ENCODE measurements at regions not wholly inside any gene's neighbourhood (a gene's known extent, or its start where the extent isn't known, plus 50 kb on each side); places are given as distances from the start of the nearest gene placed in this dataset.

- no peak for TF ChIP-seq ZBTB33 (IDR thresholded peaks at IDR 0.05)
- no peak for TF ChIP-seq CHD2 (IDR thresholded peaks at IDR 0.05; ENCODE audit: borderline replicate concordance, low read depth, low read length)
- peak; percentile 55 for TF ChIP-seq RUNX3 (IDR thresholded peaks at IDR 0.05; ENCODE audit: low read length)
- 0 out of 2 replicates have a peak, but pooled peaks have one; percentile 33 for TF ChIP-seq JUNB (IDR thresholded peaks at IDR 0.05)
- TF ChIP-seq, protein P1, sequence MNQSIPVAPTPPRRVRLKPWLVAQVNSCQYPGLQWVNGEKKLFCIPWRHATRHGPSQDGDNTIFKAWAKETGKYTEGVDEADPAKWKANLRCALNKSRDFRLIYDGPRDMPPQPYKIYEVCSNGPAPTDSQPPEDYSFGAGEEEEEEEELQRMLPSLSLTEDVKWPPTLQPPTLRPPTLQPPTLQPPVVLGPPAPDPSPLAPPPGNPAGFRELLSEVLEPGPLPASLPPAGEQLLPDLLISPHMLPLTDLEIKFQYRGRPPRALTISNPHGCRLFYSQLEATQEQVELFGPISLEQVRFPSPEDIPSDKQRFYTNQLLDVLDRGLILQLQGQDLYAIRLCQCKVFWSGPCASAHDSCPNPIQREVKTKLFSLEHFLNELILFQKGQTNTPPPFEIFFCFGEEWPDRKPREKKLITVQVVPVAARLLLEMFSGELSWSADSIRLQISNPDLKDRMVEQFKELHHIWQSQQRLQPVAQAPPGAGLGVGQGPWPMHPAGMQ (IDR thresholded peaks at IDR 0.05; ENCODE audit: borderline replicate concordance) = no peak
- TF ChIP-seq HDAC2 (IDR thresholded peaks at IDR 0.05) = no peak
Observed at GRCh38 chr10:125559210-125559609, 123.8 kb downstream of the TEX36 start (continued).

GRCh38 chr10:125557801-125558505 is 125.0 kb downstream of the TEX36 start:
- no peaks in the 10 kb centered on the region; a peak in 1 of 4 replicates for H3K27me3 ChIP-seq (replicated peaks in 1 of 2; ENCODE audit: control insufficient read depth in 2 of 2, insufficient read depth in 2 of 2, low read length in 1 of 2)
- ChIA-PET RAD21 (ENCODE audit: unreplicated experiment) (no interaction called here), SMC1A (ENCODE audit: uncharacterized antibody, unreplicated experiment) (no interaction called here), POLR2A (no interaction called here), CTCF (no interaction called here)
- FAIRE-seq = no peak
- H3K9ac ChIP-seq (ENCODE audit: control insufficient read depth, insufficient read depth, low read length) = no peak overlapping the region
- DNase-seq (ENCODE audit: low read depth, low spot score) = no peak
- no peak overlapping the region for H3K27ac ChIP-seq (ENCODE audit: control insufficient read depth, insufficient read depth)
- no peak overlapping the region for H3K4me2 ChIP-seq (ENCODE audit: control insufficient read depth, insufficient read depth)
- BruUV-seq (replicated peaks) = no TSS peak
- H4K20me1 ChIP-seq (ENCODE audit: control insufficient read depth, insufficient read depth) = no peaks in the 10 kb centered on the region
- TF ChIP-seq TCF3 (IDR thresholded peaks at IDR 0.05; ENCODE audit: borderline replicate concordance, insufficient read depth, low read depth, low read length) = no peak
- TF ChIP-seq MEF2B (IDR thresholded peaks at IDR 0.05; ENCODE audit: partially characterized antibody, poor library complexity, severe bottlenecking) = no peak
- TF ChIP-seq TAF1 (IDR thresholded peaks at IDR 0.05; ENCODE audit: borderline replicate concordance, low read depth, low read length) = no peak
- no peak for TF ChIP-seq MTA2 (IDR thresholded peaks at IDR 0.05; ENCODE audit: low read depth)
- no peak for TF ChIP-seq RBBP5 (conservative IDR thresholded peaks at IDR 0.05)
- no peak for TF ChIP-seq RFX5 (IDR thresholded peaks at IDR 0.05; ENCODE audit: low read depth, low read length)
- no peak for TF ChIP-seq MXI1 (IDR thresholded peaks at IDR 0.05; ENCODE audit: low read depth, low read length)
- TF ChIP-seq TCF7 (IDR thresholded peaks at IDR 0.05; ENCODE audit: borderline replicate concordance) = no peak
- no peak for TF ChIP-seq CHD4 (IDR thresholded peaks at IDR 0.05)
- no peaks in the 10 kb centered on the region for H3K9me3 ChIP-seq (replicated peaks; ENCODE audit: control insufficient read depth, insufficient read depth, low read length)
- intact Hi-C loops (cut with micrococcal nuclease; ENCODE audit: unreplicated experiment) (no loop called here), in situ Hi-C loops (cut with MboI) (no loop called here)
- H2AFZ ChIP-seq (ENCODE audit: control insufficient read depth, low read depth, low read length) = no peak overlapping the region
- H3K4me3 ChIP-seq = no peak overlapping the region
- no peak for ATAC-seq
- H3K36me3 ChIP-seq (ENCODE audit: control insufficient read depth in 2 of 2, insufficient read depth in 2 of 2, low read length in 1 of 2) = no peaks in the 10 kb centered on the region
- H3K4me1 ChIP-seq (ENCODE audit: control insufficient read depth, insufficient read depth, low read length) = no peaks in the 10 kb centered on the region
- 45% methylated on average over 7 of the region's 7 CpGs for WGBS (ENCODE audit: insufficient coverage, insufficient replicate concordance, low lambda C conversion rate, missing lambda C conversion rate)
- H3K79me2 ChIP-seq (ENCODE audit: control insufficient read depth, insufficient read depth, low read length) = no peaks in the 10 kb centered on the region
